ENCODE measurements at regions not wholly inside any gene's neighbourhood (a gene's known extent, or its start where the extent isn't known, plus 50 kb on each side); places are given as distances from the start of the nearest gene placed in this dataset.

- no peaks in the 10 kb centered on the region for H4K20me1 ChIP-seq (ENCODE audit: low read depth)
- H3K4me2 ChIP-seq = no peak overlapping the region
- no peaks in the 10 kb centered on the region for H3K36me3 ChIP-seq
- peak overlapping the region; percentile 87 for H2AFZ ChIP-seq (replicated peaks)
- no peaks in the 10 kb centered on the region for H3K9me3 Mint-ChIP-seq
- H3K27me3 ChIP-seq = no peaks in the 10 kb centered on the region
- H3F3A ChIP-seq (ENCODE audit: low read depth) = no peaks in the 10 kb centered on the region
- peak overlapping the region; percentile 77 for H3K27ac Mint-ChIP-seq
- H3K27me3 Mint-ChIP-seq (ENCODE audit: insufficient read depth, low read depth) = peaks cover 4% of the 10 kb centered on the region
- no peak overlapping the region for H3K4me3 Mint-ChIP-seq
- H3K9me3 ChIP-seq (ENCODE audit: low read depth) = no peaks in the 10 kb centered on the region
- TF ChIP-seq EZH2phosphoT487 (IDR thresholded peaks at IDR 0.05) (no peak), EZH2 (IDR thresholded peaks at IDR 0.05) (no peak), CTCF (IDR thresholded peaks at IDR 0.05) (no peak)
- no peak overlapping the region for H3K4me3 ChIP-seq
- no peak overlapping the region for H3K27ac ChIP-seq
- H3K4me1 ChIP-seq = peaks cover 31% of the 10 kb centered on the region
- no peak overlapping the region for H3K9ac ChIP-seq
- H3K79me2 ChIP-seq (ENCODE audit: low read depth) = no peaks in the 10 kb centered on the region
- DNase-seq (ENCODE audit: low spot score) = peak; percentile 14
- H3K36me3 Mint-ChIP-seq = no peaks in the 10 kb centered on the region
- H3K4me1 Mint-ChIP-seq = peaks cover 36% of the 10 kb centered on the region
Observed at GRCh38 chr1:87169263-87169910, 159.3 kb upstream of the LMO4 start.

GRCh38 chr1:87170157-87170556 lies 158.5 kb upstream of the LMO4 start:
- H3K4me1 ChIP-seq = peaks cover 31% of the 10 kb centered on the region
- DNase-seq (ENCODE audit: low spot score) = no peak
- H3K9me3 Mint-ChIP-seq = peaks cover under 1% of the 10 kb centered on the region
- H3K4me1 Mint-ChIP-seq = peaks cover 36% of the 10 kb centered on the region
- peak overlapping the region; percentile 12 for H3K27ac Mint-ChIP-seq
- no peak overlapping the region for H3K9ac ChIP-seq
- no peaks in the 10 kb centered on the region for H3K9me3 ChIP-seq (ENCODE audit: low read depth)
- no peaks in the 10 kb centered on the region for H3K36me3 ChIP-seq
- H3K36me3 Mint-ChIP-seq = no peaks in the 10 kb centered on the region
- no peaks in the 10 kb centered on the region for H4K20me1 ChIP-seq (ENCODE audit: low read depth)
- no peaks in the 10 kb centered on the region for H3F3A ChIP-seq (ENCODE audit: low read depth)
- no peaks in the 10 kb centered on the region for H3K27me3 ChIP-seq
- no peak for TF ChIP-seq CTCF (IDR thresholded peaks at IDR 0.05)
- no peak for TF ChIP-seq EZH2phosphoT487 (IDR thresholded peaks at IDR 0.05)
- no peak for TF ChIP-seq EZH2 (IDR thresholded peaks at IDR 0.05)
- H3K4me3 ChIP-seq = no peak overlapping the region
- peak overlapping the region; percentile 87 for H2AFZ ChIP-seq (replicated peaks)
- H3K4me3 Mint-ChIP-seq = no peak overlapping the region
- H3K79me2 ChIP-seq (ENCODE audit: low read depth) = no peaks in the 10 kb centered on the region
- H3K4me2 ChIP-seq = no peak overlapping the region
- no peak overlapping the region for H3K27ac ChIP-seq
- H3K27me3 Mint-ChIP-seq (ENCODE audit: insufficient read depth, low read depth) = peaks cover 4% of the 10 kb centered on the region

GRCh38 chr1:87170931-87171598 lies 157.6 kb upstream of the LMO4 start:
- peaks cover 2% of the 10 kb centered on the region for H3K9me3 Mint-ChIP-seq
- peaks cover 36% of the 10 kb centered on the region for H3K4me1 Mint-ChIP-seq
- peaks cover 4% of the 10 kb centered on the region for H3K27me3 Mint-ChIP-seq (ENCODE audit: insufficient read depth, low read depth)
- TF ChIP-seq CTCF (IDR thresholded peaks at IDR 0.05) = no peak
- TF ChIP-seq EZH2phosphoT487 (IDR thresholded peaks at IDR 0.05) = no peak
- TF ChIP-seq EZH2 (IDR thresholded peaks at IDR 0.05) = no peak
- H3K9ac ChIP-seq = no peak overlapping the region
- no peak overlapping the region for H3K27ac Mint-ChIP-seq
- H3K4me3 ChIP-seq = no peak overlapping the region
- H3K79me2 ChIP-seq (ENCODE audit: low read depth) = no peaks in the 10 kb centered on the region
- no peak overlapping the region for H3K27ac ChIP-seq
- no peak overlapping the region for H3K4me2 ChIP-seq
- H3K36me3 Mint-ChIP-seq = no peaks in the 10 kb centered on the region
- peaks cover 31% of the 10 kb centered on the region for H3K4me1 ChIP-seq
- H3K9me3 ChIP-seq (ENCODE audit: low read depth) = no peaks in the 10 kb centered on the region
- no peaks in the 10 kb centered on the region for H3K27me3 ChIP-seq
- H3F3A ChIP-seq (ENCODE audit: low read depth) = no peaks in the 10 kb centered on the region
- H2AFZ ChIP-seq (replicated peaks) = peak overlapping the region; percentile 57
- no peaks in the 10 kb centered on the region for H4K20me1 ChIP-seq (ENCODE audit: low read depth)
- no peaks in the 10 kb centered on the region for H3K36me3 ChIP-seq
- no peak for DNase-seq (ENCODE audit: low spot score)
- H3K4me3 Mint-ChIP-seq = no peak overlapping the region
